HEK293 (cell line): ENCODE measurements at regions not wholly inside any gene's neighbourhood (a gene's known extent, or its start where the extent isn't known, plus 50 kb on each side); places are given as distances from the start of the nearest gene placed in this dataset.

Source experiments
- CTCF ChIA-PET: fragments of 350-600 bp; formaldehyde crosslinking; extraction: SDS; loops from one replicate; lab custom pipeline; 2021; ENCODE audit warnings: antibody characterized with exemption; lab: Yijun Ruan, JAX
- POLR2A ChIA-PET: fragments of 300-600 bp; formaldehyde crosslinking; extraction: SDS; loops from one replicate; lab custom pipeline; 2020; ENCODE audit warnings: antibody characterized with exemption, inconsistent platforms; lab: Yijun Ruan, JAX
- H3K27ac ChIP-seq: fragments of 200-500 bp; sonication (Bioruptor generic); 2 replicates; pipeline ENCODE4 v1.5.1; 2014; ENCODE audit warnings: low read depth, low read length, control low read depth, inconsistent platforms; ENCODE audit errors: extremely low read depth
- H3K36me3 ChIP-seq, 2 experiments: fragments of 200-500 bp in 1 of 2; sonication (Bioruptor generic) in 1 of 2; 1 replicate in 1 of 2; 2 replicates in 1 of 2; pipeline ENCODE4 v1.5.1; 2014 to 2017; ENCODE audit warnings: inconsistent platforms in 2 of 2, low read length in 2 of 2; ENCODE audit not compliant: control insufficient read depth in 2 of 2, insufficient read depth in 1 of 2
- H3K4me1 ChIP-seq: fragments of 200-500 bp; sonication (Bioruptor generic); 2 replicates; pipeline ENCODE4 v1.5.1; 2014; ENCODE audit warnings: mild to moderate bottlenecking, low read length, inconsistent platforms; ENCODE audit not compliant: control insufficient read depth, insufficient read depth
- H3K4me3 ChIP-seq: 2 replicates; pipeline ENCODE4 v1.5.1; 2011; ENCODE audit warnings: low read depth, mild to moderate bottlenecking, control low read depth, low read length, moderate library complexity
- H3K9me3 ChIP-seq: fragments of 200-500 bp; sonication (Bioruptor generic); 2 replicates; pipeline ENCODE4 v1.5.1; 2014; ENCODE audit warnings: low read depth, low read length, inconsistent platforms; ENCODE audit not compliant: control insufficient read depth, insufficient read depth
- GLIS2 ChIP-seq: fragments of 450-650 bp; formaldehyde crosslinking; IDR thresholded peaks from 2 replicates; pipeline ENCODE4 v1.5.1; 2016; ENCODE audit warnings: missing biosample characterization, missing genetic modification characterization
- HOXD13 ChIP-seq: sonication (generic); formaldehyde crosslinking; IDR thresholded peaks from 2 replicates; pipeline ENCODE4 v1.8.0; 2022; ENCODE audit warnings: missing genetic modification reagents, borderline replicate concordance
- KLF9 ChIP-seq: fragments of 450-650 bp; formaldehyde crosslinking; IDR thresholded peaks from 2 replicates; pipeline ENCODE4 v1.5.1; 2016; ENCODE audit warnings: missing biosample characterization, missing genetic modification characterization, low read depth
- SCRT1 ChIP-seq: fragments of 450-650 bp; formaldehyde crosslinking; IDR thresholded peaks from 2 replicates; pipeline ENCODE4 v1.5.1; 2016; ENCODE audit warnings: missing biosample characterization, missing genetic modification characterization, borderline replicate concordance
- SP3 ChIP-seq: fragments of 450-650 bp; formaldehyde crosslinking; IDR thresholded peaks from 2 replicates; pipeline ENCODE4 v1.5.1; 2016; ENCODE audit warnings: missing biosample characterization, missing genetic modification characterization
- WT1 ChIP-seq: fragments of 450-650 bp; formaldehyde crosslinking; IDR thresholded peaks from 2 replicates; pipeline ENCODE4 v1.5.1; 2016; ENCODE audit warnings: missing biosample characterization, missing genetic modification characterization
- ZBTB1 ChIP-seq: fragments of 450-650 bp; formaldehyde crosslinking; IDR thresholded peaks from 2 replicates; pipeline ENCODE4 v1.5.1; 2016; ENCODE audit warnings: missing biosample characterization, missing genetic modification characterization
- ZNF19 ChIP-seq: fragments of 450-650 bp; formaldehyde crosslinking; IDR thresholded peaks from 2 replicates; pipeline ENCODE4; 2016; ENCODE audit warnings: missing biosample characterization, missing genetic modification characterization, low read depth
- ZNF211 ChIP-seq: fragments of 450-650 bp; formaldehyde crosslinking; IDR thresholded peaks from 2 replicates; pipeline ENCODE4 v1.5.1; 2016; ENCODE audit warnings: low read depth, missing biosample characterization, missing genetic modification characterization
- ZNF302 ChIP-seq: fragments of 450-650 bp; formaldehyde crosslinking; IDR thresholded peaks from 2 replicates; pipeline ENCODE4 v1.5.1; 2016; ENCODE audit warnings: missing biosample characterization, missing genetic modification characterization, low read depth
- ZNF48 ChIP-seq: fragments of 450-650 bp; formaldehyde crosslinking; IDR thresholded peaks from 2 replicates; pipeline ENCODE4 v1.5.1; 2016; ENCODE audit warnings: missing biosample characterization, missing genetic modification characterization
- ZNF521 ChIP-seq: fragments of 450-650 bp; formaldehyde crosslinking; IDR thresholded peaks from 2 replicates; pipeline ENCODE4 v1.5.1; 2017; ENCODE audit warnings: missing biosample characterization, mild to moderate bottlenecking, missing genetic modification characterization
- ZNF600 ChIP-seq: fragments of 450-650 bp; formaldehyde crosslinking; IDR thresholded peaks from 2 replicates; pipeline ENCODE4 v1.5.1; 2016; ENCODE audit warnings: missing biosample characterization, missing genetic modification characterization
- ZNF621 ChIP-seq: fragments of 450-650 bp; formaldehyde crosslinking; IDR thresholded peaks from 2 replicates; pipeline ENCODE4 v1.5.1; 2017; ENCODE audit warnings: missing biosample characterization, missing genetic modification characterization
- ZNF624 ChIP-seq: fragments of 450-650 bp; formaldehyde crosslinking; IDR thresholded peaks from 2 replicates; pipeline ENCODE4 v1.5.1; 2017; ENCODE audit warnings: missing biosample characterization, missing genetic modification characterization
- ZNF629 ChIP-seq: fragments of 450-650 bp; formaldehyde crosslinking; IDR thresholded peaks from 2 replicates; pipeline ENCODE4 v1.5.1; 2017; ENCODE audit warnings: missing biosample characterization, missing genetic modification characterization
- ZNF639 ChIP-seq: fragments of 450-650 bp; formaldehyde crosslinking; IDR thresholded peaks from 2 replicates; pipeline ENCODE4 v1.5.1; 2016; ENCODE audit warnings: missing biosample characterization, missing genetic modification characterization
- TF ChIP-seq, protein P1 (sequence below): fragments of 450-650 bp; formaldehyde crosslinking; optimal IDR thresholded peaks from 2 replicates; pipeline ENCODE3; 2016; ENCODE audit warnings: missing biosample characterization, mild to moderate bottlenecking, missing genetic modification characterization

DNA sequence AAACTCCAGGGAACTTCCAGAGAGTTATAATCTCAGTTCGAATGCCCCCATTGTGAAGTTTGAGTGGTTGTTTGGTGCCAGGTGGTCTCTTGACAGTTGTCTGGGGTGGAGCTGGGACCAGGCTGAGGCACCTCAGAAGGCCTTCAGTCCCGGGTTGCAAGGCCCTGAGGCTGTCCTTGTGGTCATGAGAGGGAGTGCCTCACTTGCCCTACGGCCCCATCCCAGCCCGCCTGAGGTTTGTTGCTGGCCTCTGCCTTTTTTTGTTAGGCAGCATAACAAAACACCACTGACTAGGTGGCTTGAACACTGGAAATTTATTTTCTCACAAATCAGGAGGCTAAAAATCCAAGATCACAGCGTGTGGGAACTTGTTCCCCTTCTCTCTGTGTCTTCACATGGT, 73.0 kb upstream of the PAPPA start:
- no peaks in the 10 kb centered on the region for H3K9me3 ChIP-seq
- no peaks in the 10 kb centered on the region for H3K4me1 ChIP-seq
- CTCF ChIA-PET: no interaction called here
- TF ChIP-seq ZNF639 (tag by site-specific recombination): no peak
- no peak for TF ChIP-seq ZNF600
- no peak overlapping the region for H3K4me3 ChIP-seq
- POLR2A ChIA-PET: no interaction called here
- no peaks in the 10 kb centered on the region for H3K36me3 ChIP-seq
- H3K27ac ChIP-seq: no peak overlapping the region

- ChIA-PET POLR2A (no interaction called here), CTCF (no interaction called here)
- H3K9me3 ChIP-seq: no peaks in the 10 kb centered on the region
These were observed 72.0 kb upstream of the PAPPA start for GRCh38 chr9:116081435-116082115.

DNA sequence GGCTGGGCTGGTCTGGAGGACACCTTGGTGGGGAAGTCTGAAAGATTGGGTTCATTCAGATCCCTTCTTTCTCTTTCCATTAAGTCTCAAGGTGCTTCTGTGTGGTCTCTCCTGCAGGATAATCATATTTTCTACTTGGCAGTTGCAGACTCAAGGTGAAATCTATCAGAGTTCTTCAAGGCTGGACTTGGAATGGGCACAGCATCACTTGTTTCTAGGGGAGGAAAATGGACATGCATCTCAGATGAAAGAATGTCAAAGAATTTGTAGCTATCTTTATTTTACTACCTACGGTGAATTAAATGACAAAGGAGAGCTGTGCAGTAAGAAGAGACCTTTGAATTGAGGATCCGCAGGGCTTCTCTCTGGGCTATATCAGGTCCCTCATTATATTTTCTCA, 69.8 kb upstream of the PAPPA start:
- no peak for TF ChIP-seq KLF9 (tag by site-specific recombination)
- TF ChIP-seq ZNF48: no peak
- TF ChIP-seq ZNF624 (tag by site-specific recombination): no peak
- TF ChIP-seq SP3 (tag by site-specific recombination): no peak
- TF ChIP-seq ZNF521 (tag by site-specific recombination): no peak
- TF ChIP-seq ZNF302: no peak
- H3K36me3 ChIP-seq: no peaks in the 10 kb centered on the region
- CTCF ChIA-PET: interaction anchor here (0.7 kb wide), 1 partner anchor 279 kb away, joined by 3 read pairs; no protein-coding TSS in a partner anchor
- no peak overlapping the region for H3K27ac ChIP-seq
- H3K9me3 ChIP-seq: no peaks in the 10 kb centered on the region
- POLR2A ChIA-PET: no interaction called here
- no peak overlapping the region for H3K4me3 ChIP-seq
- peaks cover 14% of the 10 kb centered on the region for H3K4me1 ChIP-seq

More at GRCh38 chr9:116081435-116082115, 72.0 kb upstream of the PAPPA start:
- no peaks in the 10 kb centered on the region for H3K36me3 ChIP-seq
- TF ChIP-seq, protein P1, sequence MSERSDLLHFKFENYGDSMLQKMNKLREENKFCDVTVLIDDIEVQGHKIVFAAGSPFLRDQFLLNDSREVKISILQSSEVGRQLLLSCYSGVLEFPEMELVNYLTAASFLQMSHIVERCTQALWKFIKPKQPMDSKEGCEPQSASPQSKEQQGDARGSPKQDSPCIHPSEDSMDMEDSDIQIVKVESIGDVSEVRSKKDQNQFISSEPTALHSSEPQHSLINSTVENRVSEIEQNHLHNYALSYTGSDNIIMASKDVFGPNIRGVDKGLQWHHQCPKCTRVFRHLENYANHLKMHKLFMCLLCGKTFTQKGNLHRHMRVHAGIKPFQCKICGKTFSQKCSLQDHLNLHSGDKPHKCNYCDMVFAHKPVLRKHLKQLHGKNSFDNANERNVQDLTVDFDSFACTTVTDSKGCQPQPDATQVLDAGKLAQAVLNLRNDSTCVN (tag by site-specific recombination): no peak
- TF ChIP-seq ZNF211 (tag by site-specific recombination) (no peak), ZNF19 (no peak), GLIS2 (tag by site-specific recombination) (no peak), ZNF48 (no peak), HOXD13 (CRISPR knock-in tag) (no peak)
- H3K27ac ChIP-seq: no peak overlapping the region
- H3K4me1 ChIP-seq: 0 out of 2 replicates have a peak, but pooled peaks cover 2% of the 10 kb centered on the region
- H3K4me3 ChIP-seq: no peak overlapping the region

DNA sequence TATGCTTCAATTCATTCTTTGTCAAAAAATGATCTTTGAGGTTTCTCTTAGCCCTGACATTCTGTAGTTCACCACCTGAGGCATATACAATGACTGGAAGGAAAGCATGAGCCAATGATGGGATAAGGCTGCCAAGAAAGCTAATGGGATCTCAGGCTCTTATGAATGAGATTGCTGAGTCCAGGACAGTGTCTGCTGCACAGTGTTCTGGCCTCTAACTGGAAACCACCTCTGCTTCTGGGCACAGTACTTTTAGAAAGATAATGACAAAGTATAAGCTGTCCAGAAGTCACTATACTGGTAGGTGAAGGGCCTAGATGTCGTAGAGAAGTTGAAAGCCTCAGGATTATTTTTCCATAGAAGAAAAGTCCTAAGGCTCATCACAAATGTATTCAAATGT, 69.1 kb upstream of the PAPPA start:
- H3K4me1 ChIP-seq: peaks cover 14% of the 10 kb centered on the region
- TF ChIP-seq ZBTB1 (tag by site-specific recombination): no peak
- TF ChIP-seq ZNF629: no peak
- no peak for TF ChIP-seq SCRT1 (tag by site-specific recombination)
- no peak for TF ChIP-seq ZNF621 (tag by site-specific recombination)
- no peak for TF ChIP-seq WT1
- TF ChIP-seq KLF9 (tag by site-specific recombination): no peak
- no peak overlapping the region for H3K27ac ChIP-seq
- ChIA-PET POLR2A (no interaction called here), CTCF (no interaction called here)
- H3K36me3 ChIP-seq: no peaks in the 10 kb centered on the region
- no peak overlapping the region for H3K4me3 ChIP-seq
- no peaks in the 10 kb centered on the region for H3K9me3 ChIP-seq
